SK-N-SH treated with all-trans-retinoic acid at 6 μM for 48 hours (cell line): ENCODE measurements at regions not wholly inside any gene's neighbourhood (a gene's known extent, or its start where the extent isn't known, plus 50 kb on each side); places are given as distances from the start of the nearest gene placed in this dataset.

Experiments used
- ARNTL ChIP-seq: fragments of 450-650 bp; formaldehyde crosslinking; IDR thresholded peaks from 2 replicates; pipeline ENCODE4 v1.5.0; 2020; ENCODE audit warnings: low read depth, mild to moderate bottlenecking, moderate library complexity, borderline replicate concordance
- CREB5 ChIP-seq: fragments of 250-450 bp; sonication (Bioruptor Pico); IDR thresholded peaks from 2 replicates; pipeline ENCODE4 v1.5.1; 2020; ENCODE audit warnings: low read depth, mild to moderate bottlenecking, moderate library complexity
- CSDC2 ChIP-seq: fragments of 250-450 bp; sonication (Bioruptor Pico); IDR thresholded peaks from 2 replicates; pipeline ENCODE4 v1.5.0; 2020; ENCODE audit warnings: mild to moderate bottlenecking, moderate library complexity
- CSRNP3 ChIP-seq: fragments of 250-450 bp; sonication (Bioruptor Pico); IDR thresholded peaks from 2 replicates; pipeline ENCODE4 v1.5.1; 2021; ENCODE audit warnings: mild to moderate bottlenecking, moderate library complexity
- GLIS3 ChIP-seq: fragments of 250-450 bp; sonication (Bioruptor Pico); IDR thresholded peaks from 2 replicates; pipeline ENCODE4 v1.5.0; 2020; ENCODE audit warnings: mild to moderate bottlenecking, moderate library complexity
- ISL1 ChIP-seq: fragments of 250-450 bp; sonication (Bioruptor Pico); IDR thresholded peaks from 2 replicates; pipeline ENCODE4 v2.1.2; 2022; ENCODE audit warnings: mild to moderate bottlenecking, moderate library complexity
- OSR1 ChIP-seq: fragments of 250-450 bp; sonication (Bioruptor Pico); IDR thresholded peaks from 2 replicates; pipeline ENCODE4 v1.8.0; 2022; ENCODE audit warnings: moderate library complexity, mild to moderate bottlenecking, inconsistent platforms
- PPARA ChIP-seq: fragments of 250-450 bp; sonication (Bioruptor Pico); IDR thresholded peaks from 2 replicates; pipeline ENCODE4 v1.5.0; 2020; ENCODE audit warnings: mild to moderate bottlenecking, borderline replicate concordance
- SNAI2 ChIP-seq: fragments of 250-450 bp; sonication (Bioruptor Pico); IDR thresholded peaks from 2 replicates; pipeline ENCODE4 v1.5.0; 2020; ENCODE audit warnings: mild to moderate bottlenecking, moderate library complexity
- TOX ChIP-seq: fragments of 250-450 bp; sonication (Bioruptor Pico); IDR thresholded peaks from 2 replicates; pipeline ENCODE4 v1.8.0; 2021; ENCODE audit warnings: mild to moderate bottlenecking, moderate library complexity, borderline replicate concordance
- ZFP3 ChIP-seq: fragments of 250-450 bp; sonication (Bioruptor Pico); IDR thresholded peaks from 2 replicates; pipeline ENCODE4 v1.5.0; 2020; ENCODE audit warnings: mild to moderate bottlenecking, moderate library complexity
- ZFP30 ChIP-seq: fragments of 450-650 bp; formaldehyde crosslinking; IDR thresholded peaks from 2 replicates; pipeline ENCODE4 v1.5.0; 2022; ENCODE audit warnings: mild to moderate bottlenecking, moderate library complexity
- ZNF70 ChIP-seq: fragments of 450-650 bp; formaldehyde crosslinking; IDR thresholded peaks from 2 replicates; pipeline ENCODE4 v1.5.0; 2020; ENCODE audit warnings: mild to moderate bottlenecking, moderate library complexity
- ZNF8 ChIP-seq: fragments of 450-650 bp; formaldehyde crosslinking; IDR thresholded peaks from 2 replicates; pipeline ENCODE4 v1.5.0; 2020; ENCODE audit warnings: mild to moderate bottlenecking, moderate library complexity

- TF ChIP-seq OSR1 (CRISPR knock-in tag) (no peak), ZFP3 (CRISPR knock-in tag) (no peak), TOX (CRISPR knock-in tag) (no peak), CSRNP3 (CRISPR knock-in tag) (no peak), PPARA (CRISPR knock-in tag) (no peak), ZNF70 (no peak), CREB5 (CRISPR knock-in tag) (no peak), ARNTL (CRISPR knock-in tag) (no peak), ZNF8 (CRISPR knock-in tag) (no peak), ZFP30 (CRISPR knock-in tag) (no peak), CSDC2 (CRISPR knock-in tag) (no peak), ISL1 (CRISPR knock-in tag) (no peak), GLIS3 (no peak), SNAI2 (no peak)
Observed at GRCh38 chr13:105346141-105346775, 1189.2 kb downstream of the EFNB2 start.
